AG04450 (cell line): ENCODE measurements at regions not wholly inside any gene's neighbourhood (a gene's known extent, or its start where the extent isn't known, plus 50 kb on each side); places are given as distances from the start of the nearest gene placed in this dataset.

Experiments
- CTCF ChIA-PET: fragments of 300-600, 350-600 bp; formaldehyde crosslinking; extraction: SDS; loops from one replicate; lab custom pipeline; 2022; ENCODE audit warnings: antibody characterized with exemption, inconsistent platforms; lab: Charles Lee
- POLR2A ChIA-PET: fragments of 350-600 bp; formaldehyde crosslinking; extraction: SDS; loops from one replicate; lab custom pipeline; 2021; ENCODE audit warnings: antibody characterized with exemption, inconsistent platforms; lab: Yijun Ruan, JAX
- DNase-seq: peaks from one replicate; pipeline ENCODE4 v3.0.0-alpha.2; 2011; ENCODE audit warnings: low read depth, low spot score
- H3K27ac ChIP-seq: one replicate; pipeline ENCODE4 v1.5.1; 2012; ENCODE audit warnings: low read depth, low read length, control low read depth
- H3K27me3 ChIP-seq: one replicate; pipeline ENCODE4 v1.6.0; 2012; ENCODE audit warnings: low read length; ENCODE audit not compliant: control insufficient read depth, insufficient read depth
- H3K4me3 ChIP-seq: 2 replicates; pipeline ENCODE4 v1.5.1; 2011; ENCODE audit warnings: mild to moderate bottlenecking, low read depth, low read length, control low read depth
- H3K9me3 ChIP-seq: 2 replicates; pipeline ENCODE4 v1.5.1; 2012; ENCODE audit warnings: low read length; ENCODE audit not compliant: control insufficient read depth, insufficient read depth
- CTCF ChIP-seq: IDR thresholded peaks from 2 replicates; pipeline ENCODE4 v1.5.1; 2011; ENCODE audit warnings: low read depth, low read length, control low read depth, inconsistent platforms

- CTCF ChIA-PET = interaction anchor here (0.9 to 1.0 kb wide), 2 partner anchors 59 kb away, joined by 3 to 4 read pairs; no protein-coding TSS in a partner anchor
- Histone ChIP-seq H3K4me3 (no peak overlapping the region), H3K27ac (no peak overlapping the region), H3K9me3 (no peaks in the 10 kb centered on the region; the same call in 1 of the 2 replicates), H3K27me3 (no peaks in the 10 kb centered on the region)
- no peak for TF ChIP-seq CTCF
- DNase-seq = no peak
- POLR2A ChIA-PET = no interaction called here
Measured at GRCh38 chr22:46064966-46065666, 85.2 kb upstream of the PPARA start.

- Histone ChIP-seq H3K4me3 (no peak overlapping the region), H3K27ac (no peak overlapping the region), H3K27me3 (no peaks in the 10 kb centered on the region), H3K9me3 (no peaks in the 10 kb centered on the region; the same call in 1 of the 2 replicates)
- ChIA-PET POLR2A (no interaction called here), CTCF (interaction anchor here (0.9 kb wide), 1 partner anchor 60 kb away, joined by 3 read pairs; no protein-coding TSS in a partner anchor)
- TF ChIP-seq CTCF = no peak
- no peak for DNase-seq
Measured at GRCh38 chr22:46065691-46066454, 84.5 kb upstream of the PPARA start.

GRCh38 chr22:46066691-46067090 lies 83.6 kb upstream of the PPARA start:
- no peak overlapping the region for H3K4me3 ChIP-seq
- TF ChIP-seq CTCF = no peak
- no peaks in the 10 kb centered on the region; the same call in 1 of the 2 replicates for H3K9me3 ChIP-seq
- H3K27me3 ChIP-seq = no peaks in the 10 kb centered on the region
- ChIA-PET POLR2A (no interaction called here), CTCF (no interaction called here)
- no peak overlapping the region for H3K27ac ChIP-seq
- no peak for DNase-seq

GRCh38 chr22:46067159-46068111 lies 82.9 kb upstream of the PPARA start:
- Histone ChIP-seq H3K9me3 (no peaks in the 10 kb centered on the region; the same call in 1 of the 2 replicates), H3K27ac (peak overlapping the region; percentile 82), H3K4me3 (peak overlapping the region; percentile 31), H3K27me3 (no peaks in the 10 kb centered on the region)
- no peak for DNase-seq
- CTCF ChIA-PET = interaction anchor here (3.4 kb wide), 1 partner anchor 61 kb away, joined by 27 read pairs; no protein-coding TSS in a partner anchor
- no peak for TF ChIP-seq CTCF
- POLR2A ChIA-PET = no interaction called here
